ENCODE measurements at regions not wholly inside any gene's neighbourhood (a gene's known extent, or its start where the extent isn't known, plus 50 kb on each side); places are given as distances from the start of the nearest gene placed in this dataset.
A peak's percentile ranks its signal among the peaks of the same experiment; 100 is the strongest.

DNA sequence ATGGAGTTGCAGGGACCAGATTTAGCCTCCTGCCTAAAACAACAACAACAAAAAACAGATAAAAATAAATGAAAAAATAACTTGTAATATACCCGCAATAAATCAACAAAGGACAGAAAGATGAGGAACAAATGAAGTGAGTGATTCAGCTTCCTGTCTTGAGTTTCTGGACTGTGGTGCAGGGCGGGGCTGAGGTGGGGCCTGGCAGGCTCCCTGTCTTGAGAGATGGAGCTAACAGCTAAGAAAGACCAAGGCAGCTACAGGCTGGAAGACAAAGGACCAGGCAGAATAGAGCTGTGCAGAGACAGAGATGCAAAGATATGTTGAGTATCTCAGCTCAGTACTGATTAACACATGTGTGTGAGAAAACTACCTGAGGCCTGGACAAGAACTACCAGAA is 879.2 kb downstream of the AACS start:
- Histone ChIP-seq H3K27me3 (ENCODE audit: insufficient read depth) (no peaks in the 10 kb centered on the region), H3K27ac (ENCODE audit: low read depth) (no peak overlapping the region), H2AFZ (no peak overlapping the region), H3K9me2 (ENCODE audit: insufficient read depth) (no peaks in the 10 kb centered on the region), H3K4me2 (no peak overlapping the region), H3K79me2 (replicated peaks; ENCODE audit: insufficient read depth) (no peaks in the 10 kb centered on the region), H4K20me1 (replicated peaks; ENCODE audit: insufficient read depth) (no peaks in the 10 kb centered on the region), H3K4me1 (ENCODE audit: insufficient read depth) (peaks cover 6% of the 10 kb centered on the region), H3F3A (replicated peaks; ENCODE audit: low read depth) (no peaks in the 10 kb centered on the region), H3K4me3 (0 out of 2 replicates have a peak overlapping the region, but pooled peaks have one; percentile 26), H3K36me3 (ENCODE audit: insufficient read depth) (no peaks in the 10 kb centered on the region)
- ATAC-seq (no peak), DNase-seq (ENCODE audit: low spot score) (no peak)
- Mint-ChIP-seq H3K27ac (no peak overlapping the region), H3K4me3 (no peak overlapping the region), H3K9me3 (peaks cover 91% of the 10 kb centered on the region), H3K36me3 (ENCODE audit: low read depth) (peaks cover 21% of the 10 kb centered on the region), H3K27me3 (ENCODE audit: insufficient read depth, low read depth, poor library complexity) (no peaks in the 10 kb centered on the region), H3K4me1 (no peaks in the 10 kb centered on the region)
- TF ChIP-seq NANOG (IDR thresholded peaks at IDR 0.05; ENCODE audit: borderline replicate concordance) (no peak), EZH2phosphoT487 (IDR thresholded peaks at IDR 0.05; ENCODE audit: unreplicated experiment) (no peak), ZNF114 (CRISPR knock-in tag; IDR thresholded peaks at IDR 0.05) (no peak), CREB1 (CRISPR knock-in tag; IDR thresholded peaks at IDR 0.05; ENCODE audit: low read depth) (no peak), ZNF331 (CRISPR knock-in tag; IDR thresholded peaks at IDR 0.05; ENCODE audit: low read depth) (no peak)
- TF ChIP-seq, protein P1, sequence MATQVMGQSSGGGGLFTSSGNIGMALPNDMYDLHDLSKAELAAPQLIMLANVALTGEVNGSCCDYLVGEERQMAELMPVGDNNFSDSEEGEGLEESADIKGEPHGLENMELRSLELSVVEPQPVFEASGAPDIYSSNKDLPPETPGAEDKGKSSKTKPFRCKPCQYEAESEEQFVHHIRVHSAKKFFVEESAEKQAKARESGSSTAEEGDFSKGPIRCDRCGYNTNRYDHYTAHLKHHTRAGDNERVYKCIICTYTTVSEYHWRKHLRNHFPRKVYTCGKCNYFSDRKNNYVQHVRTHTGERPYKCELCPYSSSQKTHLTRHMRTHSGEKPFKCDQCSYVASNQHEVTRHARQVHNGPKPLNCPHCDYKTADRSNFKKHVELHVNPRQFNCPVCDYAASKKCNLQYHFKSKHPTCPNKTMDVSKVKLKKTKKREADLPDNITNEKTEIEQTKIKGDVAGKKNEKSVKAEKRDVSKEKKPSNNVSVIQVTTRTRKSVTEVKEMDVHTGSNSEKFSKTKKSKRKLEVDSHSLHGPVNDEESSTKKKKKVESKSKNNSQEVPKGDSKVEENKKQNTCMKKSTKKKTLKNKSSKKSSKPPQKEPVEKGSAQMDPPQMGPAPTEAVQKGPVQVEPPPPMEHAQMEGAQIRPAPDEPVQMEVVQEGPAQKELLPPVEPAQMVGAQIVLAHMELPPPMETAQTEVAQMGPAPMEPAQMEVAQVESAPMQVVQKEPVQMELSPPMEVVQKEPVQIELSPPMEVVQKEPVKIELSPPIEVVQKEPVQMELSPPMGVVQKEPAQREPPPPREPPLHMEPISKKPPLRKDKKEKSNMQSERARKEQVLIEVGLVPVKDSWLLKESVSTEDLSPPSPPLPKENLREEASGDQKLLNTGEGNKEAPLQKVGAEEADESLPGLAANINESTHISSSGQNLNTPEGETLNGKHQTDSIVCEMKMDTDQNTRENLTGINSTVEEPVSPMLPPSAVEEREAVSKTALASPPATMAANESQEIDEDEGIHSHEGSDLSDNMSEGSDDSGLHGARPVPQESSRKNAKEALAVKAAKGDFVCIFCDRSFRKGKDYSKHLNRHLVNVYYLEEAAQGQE (IDR thresholded peaks at IDR 0.05; ENCODE audit: unreplicated experiment): no peak
- TF ChIP-seq, protein P2, sequence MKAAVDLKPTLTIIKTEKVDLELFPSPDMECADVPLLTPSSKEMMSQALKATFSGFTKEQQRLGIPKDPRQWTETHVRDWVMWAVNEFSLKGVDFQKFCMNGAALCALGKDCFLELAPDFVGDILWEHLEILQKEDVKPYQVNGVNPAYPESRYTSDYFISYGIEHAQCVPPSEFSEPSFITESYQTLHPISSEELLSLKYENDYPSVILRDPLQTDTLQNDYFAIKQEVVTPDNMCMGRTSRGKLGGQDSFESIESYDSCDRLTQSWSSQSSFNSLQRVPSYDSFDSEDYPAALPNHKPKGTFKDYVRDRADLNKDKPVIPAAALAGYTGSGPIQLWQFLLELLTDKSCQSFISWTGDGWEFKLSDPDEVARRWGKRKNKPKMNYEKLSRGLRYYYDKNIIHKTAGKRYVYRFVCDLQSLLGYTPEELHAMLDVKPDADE (IDR thresholded peaks at IDR 0.05): no peak
- TF ChIP-seq, protein P3, sequence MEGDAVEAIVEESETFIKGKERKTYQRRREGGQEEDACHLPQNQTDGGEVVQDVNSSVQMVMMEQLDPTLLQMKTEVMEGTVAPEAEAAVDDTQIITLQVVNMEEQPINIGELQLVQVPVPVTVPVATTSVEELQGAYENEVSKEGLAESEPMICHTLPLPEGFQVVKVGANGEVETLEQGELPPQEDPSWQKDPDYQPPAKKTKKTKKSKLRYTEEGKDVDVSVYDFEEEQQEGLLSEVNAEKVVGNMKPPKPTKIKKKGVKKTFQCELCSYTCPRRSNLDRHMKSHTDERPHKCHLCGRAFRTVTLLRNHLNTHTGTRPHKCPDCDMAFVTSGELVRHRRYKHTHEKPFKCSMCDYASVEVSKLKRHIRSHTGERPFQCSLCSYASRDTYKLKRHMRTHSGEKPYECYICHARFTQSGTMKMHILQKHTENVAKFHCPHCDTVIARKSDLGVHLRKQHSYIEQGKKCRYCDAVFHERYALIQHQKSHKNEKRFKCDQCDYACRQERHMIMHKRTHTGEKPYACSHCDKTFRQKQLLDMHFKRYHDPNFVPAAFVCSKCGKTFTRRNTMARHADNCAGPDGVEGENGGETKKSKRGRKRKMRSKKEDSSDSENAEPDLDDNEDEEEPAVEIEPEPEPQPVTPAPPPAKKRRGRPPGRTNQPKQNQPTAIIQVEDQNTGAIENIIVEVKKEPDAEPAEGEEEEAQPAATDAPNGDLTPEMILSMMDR (conservative IDR thresholded peaks at IDR 0.05; ENCODE audit: low read depth in 2 of 2): no peak

DNA sequence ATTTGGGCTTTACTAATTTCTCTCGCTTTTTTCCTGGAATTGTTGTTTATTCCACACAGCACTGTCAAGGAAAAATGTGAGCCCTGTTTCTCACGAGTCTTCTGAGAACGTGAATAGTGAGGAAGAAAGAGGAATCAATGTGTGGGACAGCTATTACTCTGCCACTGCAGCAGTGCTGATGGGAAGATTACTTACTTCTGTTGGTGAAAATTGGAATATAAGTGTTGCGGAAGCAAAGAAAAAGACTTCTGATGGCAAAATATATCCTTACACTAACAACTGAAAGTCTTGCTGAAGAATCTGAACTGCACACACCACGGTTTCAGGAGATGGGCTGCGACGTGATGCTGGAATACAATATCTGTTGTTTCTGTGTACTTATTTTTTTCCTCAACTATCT is 884.2 kb downstream of the AACS start:
- Histone ChIP-seq H2AFZ (no peak overlapping the region), H3K79me2 (replicated peaks; ENCODE audit: insufficient read depth) (no peaks in the 10 kb centered on the region), H3K27ac (ENCODE audit: low read depth) (no peak overlapping the region), H3K4me2 (no peak overlapping the region), H3K36me3 (ENCODE audit: insufficient read depth) (no peaks in the 10 kb centered on the region), H3K4me3 (no peak overlapping the region), H3K9me2 (ENCODE audit: insufficient read depth) (no peaks in the 10 kb centered on the region), H3K27me3 (ENCODE audit: insufficient read depth) (no peaks in the 10 kb centered on the region), H3F3A (replicated peaks; ENCODE audit: low read depth) (no peaks in the 10 kb centered on the region), H4K20me1 (replicated peaks; ENCODE audit: insufficient read depth) (no peaks in the 10 kb centered on the region), H3K4me1 (ENCODE audit: insufficient read depth) (no peaks in the 10 kb centered on the region; the same call in 1 of the 2 replicates)
- no peaks in the 10 kb centered on the region for H3K27me3 Mint-ChIP-seq (ENCODE audit: insufficient read depth, low read depth, poor library complexity)
- DNase-seq (ENCODE audit: low spot score) (no peak), ATAC-seq (no peak)
- peaks cover 90% of the 10 kb centered on the region for H3K9me3 Mint-ChIP-seq
- H3K4me3 Mint-ChIP-seq: no peak overlapping the region
- peaks cover 32% of the 10 kb centered on the region for H3K36me3 Mint-ChIP-seq (ENCODE audit: low read depth)
- H3K4me1 Mint-ChIP-seq: no peaks in the 10 kb centered on the region
- no peak overlapping the region for H3K27ac Mint-ChIP-seq
- TF ChIP-seq STAT1 (IDR thresholded peaks at IDR 0.05; ENCODE audit: unreplicated experiment) (no peak), ZNF114 (CRISPR knock-in tag; IDR thresholded peaks at IDR 0.05) (no peak), POLR2AphosphoS5 (IDR thresholded peaks at IDR 0.05; ENCODE audit: low read depth) (no peak), NANOG (IDR thresholded peaks at IDR 0.05; ENCODE audit: borderline replicate concordance) (no peak), EZH2phosphoT487 (IDR thresholded peaks at IDR 0.05; ENCODE audit: unreplicated experiment) (no peak), EZH2 (IDR thresholded peaks at IDR 0.05; ENCODE audit: low read depth, unreplicated experiment) (no peak), ZNF331 (CRISPR knock-in tag; IDR thresholded peaks at IDR 0.05; ENCODE audit: low read depth) (no peak)
- TF ChIP-seq, protein P1 (IDR thresholded peaks at IDR 0.05; ENCODE audit: unreplicated experiment): no peak
